ENCODE measurements at regions not wholly inside any gene's neighbourhood (a gene's known extent, or its start where the extent isn't known, plus 50 kb on each side); places are given as distances from the start of the nearest gene placed in this dataset.

- FAIRE-seq (no peak), DNase-seq (ENCODE audit: low read depth in 1 of 2, low spot score in 1 of 2) (no peak), ATAC-seq (no peak)
- no peak for TF ChIP-seq POLR2A (IDR thresholded peaks at IDR 0.05; ENCODE audit: low read length)
- no peak for TF ChIP-seq EHMT2 (IDR thresholded peaks at IDR 0.05; ENCODE audit: low read depth)
- no peak for TF ChIP-seq ATOH8 (CRISPR knock-in tag; IDR thresholded peaks at IDR 0.05; ENCODE audit: low read depth)
- no peak for TF ChIP-seq EP300 (IDR thresholded peaks at IDR 0.05)
- TF ChIP-seq PBX3 (IDR thresholded peaks at IDR 0.05): no peak
- TF ChIP-seq NPAS2 (CRISPR knock-in tag; IDR thresholded peaks at IDR 0.05; ENCODE audit: borderline replicate concordance): no peak
- TF ChIP-seq RFX5 (IDR thresholded peaks at IDR 0.05): no peak
- no peak for TF ChIP-seq RARB (CRISPR knock-in tag; IDR thresholded peaks at IDR 0.05)
- no peak for TF ChIP-seq ZFP36 (IDR thresholded peaks at IDR 0.05; ENCODE audit: borderline replicate concordance, partially characterized antibody)
- H3K4me1 ChIP-seq: no peaks in the 10 kb centered on the region
- no peak overlapping the region for H3K4me2 ChIP-seq
- POLR2A ChIA-PET: no interaction called here
- H3K9me3 ChIP-seq: no peaks in the 10 kb centered on the region
- H3K27ac ChIP-seq: no peak overlapping the region
- no peak overlapping the region for H3K4me3 ChIP-seq
- 54% methylated on average over 4 of the region's 5 CpGs for WGBS (ENCODE audit: missing lambda C conversion rate)
- CTCF ChIA-PET: interaction anchor here (0.6 to 7.8 kb wide), 5 partner anchors 8 to 172 kb away, joined by 3 to 48 read pairs (median 4); no protein-coding TSS in a partner anchor
Measured at GRCh38 chr14:22476005-22476751, 112.8 kb downstream of the DAD1 start.

- FAIRE-seq (no peak), DNase-seq (ENCODE audit: low read depth in 1 of 2, low spot score in 1 of 2) (no peak), ATAC-seq (no peak)
- no peak for TF ChIP-seq CHD4 (IDR thresholded peaks at IDR 0.05; ENCODE audit: borderline replicate concordance)
- TF ChIP-seq NR3C1 (IDR thresholded peaks at IDR 0.05): no peak
- no peak for TF ChIP-seq BHLHE40 (IDR thresholded peaks at IDR 0.05; ENCODE audit: low read depth, low read length)
- no peak for TF ChIP-seq MAFK (IDR thresholded peaks at IDR 0.05; ENCODE audit: partially characterized antibody)
- no peak for TF ChIP-seq ELK1 (IDR thresholded peaks at IDR 0.05; ENCODE audit: low read depth, low read length)
- WGBS (ENCODE audit: missing lambda C conversion rate): 50% methylated on average over 6 of the region's 6 CpGs
- H3K4me1 ChIP-seq: no peaks in the 10 kb centered on the region
- no peak overlapping the region for H3K4me3 ChIP-seq
- H3K9me3 ChIP-seq: no peaks in the 10 kb centered on the region
- CTCF ChIA-PET: interaction anchor here (0.8 to 7.8 kb wide), 2 partner anchors 85 to 90 kb away, joined by 3 to 48 read pairs; no protein-coding TSS in a partner anchor
- H3K27ac ChIP-seq: no peak overlapping the region
- POLR2A ChIA-PET: no interaction called here
- no peak overlapping the region for H3K4me2 ChIP-seq
Measured at GRCh38 chr14:22475381-22475780, 113.6 kb downstream of the DAD1 start.

- FAIRE-seq (no peak), ATAC-seq (no peak), DNase-seq (ENCODE audit: low read depth in 1 of 2, low spot score in 1 of 2) (no peak)
- 24% methylated on average over 4 of the region's 4 CpGs for WGBS (ENCODE audit: missing lambda C conversion rate)
- Histone ChIP-seq H3K4me3 (no peak overlapping the region), H3K27ac (no peak overlapping the region), H3K4me1 (no peaks in the 10 kb centered on the region), H3K4me2 (no peak overlapping the region), H3K9me3 (no peaks in the 10 kb centered on the region)
- ChIA-PET POLR2A (no interaction called here), CTCF (interaction anchor here (0.8 to 6.8 kb wide), 4 partner anchors 84 to 156 kb away, joined by 3 to 123 read pairs (median 32); no protein-coding TSS in a partner anchor)
- no peak for TF ChIP-seq RARB (CRISPR knock-in tag; IDR thresholded peaks at IDR 0.05)
- no peak for TF ChIP-seq CTCF (IDR thresholded peaks at IDR 0.05)
- no peak for TF ChIP-seq ZC3H11A (IDR thresholded peaks at IDR 0.05)
- no peak for TF ChIP-seq ZNF302 (CRISPR knock-in tag; IDR thresholded peaks at IDR 0.05)
- TF ChIP-seq CHD2 (IDR thresholded peaks at IDR 0.05; ENCODE audit: low read length, partially characterized antibody): no peak
- TF ChIP-seq MAFK (IDR thresholded peaks at IDR 0.05; ENCODE audit: partially characterized antibody): no peak
- TF ChIP-seq RFX5 (IDR thresholded peaks at IDR 0.05): no peak
Measured at GRCh38 chr14:22474730-22475351, 114.2 kb downstream of the DAD1 start.
